GM19395 (cell line): ENCODE measurements at regions not wholly inside any gene's neighbourhood (a gene's known extent, or its start where the extent isn't known, plus 50 kb on each side); places are given as distances from the start of the nearest gene placed in this dataset.
"Not testable (repeated sequence)": the region's sequence is repeated elsewhere in the genome, so short reads cannot be mapped to it uniquely, and the experiment has no call there.

Experiments
- ATAC-seq: cut with Tn5 transposase; IDR thresholded peaks from one replicate; pipeline ENCODE4 v1.9.1; 2021; ENCODE audit warnings: mild to moderate bottlenecking, moderate library complexity; ENCODE audit not compliant: unreplicated experiment

DNA sequence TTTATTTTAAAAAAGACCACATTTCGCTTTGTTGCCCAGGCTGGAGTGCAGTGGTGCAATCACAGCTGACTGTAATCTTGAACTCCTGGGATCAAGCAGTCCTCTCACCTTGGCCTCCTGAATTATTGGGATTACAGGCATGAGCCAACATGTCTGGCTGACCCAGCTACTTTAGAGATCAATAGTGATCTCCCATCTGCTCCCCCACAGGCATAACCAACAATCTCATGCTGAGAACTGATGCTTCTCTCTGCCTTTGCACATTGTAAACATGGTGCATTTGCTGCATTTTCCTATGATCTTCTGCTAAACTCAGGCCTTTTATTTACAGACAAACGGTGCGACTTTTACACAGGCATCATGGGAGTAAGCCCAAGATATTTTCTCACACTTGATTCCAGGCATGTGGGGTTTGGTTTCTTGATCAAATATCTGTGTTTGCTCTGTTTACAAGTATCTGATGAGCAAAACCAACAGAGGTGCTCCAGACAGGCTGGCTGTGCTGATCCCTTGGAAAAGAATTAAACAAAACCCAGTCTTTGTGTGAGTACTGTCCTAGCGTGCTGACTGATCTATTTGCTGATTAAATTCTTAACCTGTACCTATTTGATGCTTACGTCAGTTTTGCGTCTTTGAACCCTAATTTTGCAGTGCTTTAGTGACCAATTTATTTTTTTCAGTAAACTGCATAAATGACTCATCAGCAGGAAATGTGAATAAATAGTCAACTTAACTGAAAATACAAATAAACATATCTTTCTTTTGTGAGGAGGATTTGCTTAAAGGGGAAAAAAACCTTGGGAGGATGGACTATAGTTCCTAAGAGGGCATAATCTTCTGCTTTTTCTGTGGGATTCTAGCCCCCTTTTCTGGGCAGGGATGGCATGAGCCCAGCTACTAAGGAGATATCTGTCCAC is 191.7 kb upstream of the NR3C1 start:
- ATAC-seq: no peak

DNA sequence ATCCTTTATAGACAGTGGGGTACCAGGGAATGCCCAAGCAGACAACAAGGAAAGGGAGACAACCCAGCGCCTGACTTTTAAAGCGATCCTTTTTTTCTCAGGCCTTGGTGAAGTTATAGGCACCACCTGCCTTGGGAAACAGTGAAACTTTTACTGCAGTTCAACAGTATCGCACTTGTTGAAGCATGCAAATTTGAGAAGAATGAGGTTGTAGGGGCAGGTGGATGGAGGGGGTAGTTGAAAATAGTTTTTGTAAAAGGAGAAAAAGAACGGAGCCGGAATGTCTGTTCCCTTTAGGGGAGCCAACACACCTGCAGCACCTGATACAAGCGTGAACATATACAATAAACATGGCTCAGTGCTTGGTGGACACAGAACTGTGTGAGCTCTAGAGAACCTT is 190.2 kb upstream of the NR3C1 start:
- peak; percentile 40 for ATAC-seq

DNA sequence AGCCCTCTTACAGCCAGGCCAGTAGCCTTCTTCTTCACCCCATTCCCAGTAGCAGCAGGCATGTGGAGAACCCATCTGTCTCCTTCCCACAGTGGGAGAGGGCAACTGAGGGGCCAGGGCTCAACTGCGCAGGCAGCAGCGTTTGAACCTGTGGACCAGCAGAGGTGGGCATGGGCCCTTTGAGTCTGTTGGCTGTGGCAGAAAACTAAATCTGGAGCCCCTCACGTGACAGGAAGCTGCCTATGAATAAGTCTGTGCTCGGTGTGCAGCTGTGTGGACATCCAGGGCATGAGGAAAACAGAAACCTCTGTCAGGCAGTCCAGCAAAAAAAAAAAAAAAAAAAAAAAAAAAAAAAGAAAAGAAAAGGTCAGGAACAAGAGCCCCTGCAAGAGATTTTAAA is 189.2 kb upstream of the NR3C1 start:
- peak; percentile 79 for ATAC-seq

DNA sequence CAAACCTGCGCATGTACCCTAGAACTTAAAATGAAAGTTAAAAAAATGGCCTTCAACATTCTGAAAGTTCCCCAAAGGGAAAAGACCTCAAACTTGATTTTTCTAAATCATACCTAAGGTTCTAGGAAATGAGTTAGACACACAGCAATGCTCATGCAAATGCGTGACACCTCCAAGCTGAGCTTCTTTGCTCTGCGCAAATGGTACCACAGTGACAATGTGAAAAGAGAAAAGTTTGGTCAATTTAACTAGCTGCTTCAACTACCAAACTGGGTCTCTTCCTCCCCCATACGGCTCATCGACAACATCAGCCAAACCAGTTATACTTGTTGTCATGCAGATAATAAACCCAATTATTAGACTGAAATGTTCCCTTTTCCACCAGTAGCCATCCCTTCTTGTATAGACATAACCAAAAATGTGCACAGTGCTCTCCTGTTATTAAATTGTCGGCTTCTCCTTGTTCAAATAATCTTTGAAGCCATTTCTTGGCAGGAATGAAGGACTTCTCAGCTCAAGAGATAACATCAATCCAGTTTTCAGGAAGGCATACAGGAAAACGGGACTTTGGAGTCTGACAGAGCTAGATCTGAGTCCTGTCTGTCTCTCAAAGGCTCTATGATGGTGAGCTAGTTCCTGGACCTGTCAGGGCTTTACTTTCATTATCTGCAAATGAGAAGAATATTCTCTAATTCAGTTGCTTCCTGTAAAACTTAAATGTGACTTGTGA is 185.6 kb upstream of the NR3C1 start:
- no peak for ATAC-seq

DNA sequence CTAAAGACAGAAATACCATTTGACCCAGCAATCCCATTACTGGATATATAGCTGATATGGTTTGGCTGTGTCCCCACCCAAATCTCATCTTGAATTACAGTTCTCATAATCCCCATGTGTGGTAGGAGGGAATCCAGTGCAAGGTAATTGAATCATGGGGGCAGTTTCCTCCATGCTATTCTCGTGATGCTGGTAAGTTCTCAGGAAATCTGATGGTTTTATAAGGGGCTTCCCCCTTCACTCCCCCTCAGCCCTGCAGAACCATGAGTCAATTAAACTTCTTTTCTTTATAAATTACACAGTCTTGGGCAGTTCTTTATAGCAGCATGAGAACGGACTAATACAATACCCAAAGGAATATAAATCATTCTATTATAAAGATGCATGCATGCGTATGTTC is 184.6 kb upstream of the NR3C1 start:
- ATAC-seq: not testable (repeated sequence)

DNA sequence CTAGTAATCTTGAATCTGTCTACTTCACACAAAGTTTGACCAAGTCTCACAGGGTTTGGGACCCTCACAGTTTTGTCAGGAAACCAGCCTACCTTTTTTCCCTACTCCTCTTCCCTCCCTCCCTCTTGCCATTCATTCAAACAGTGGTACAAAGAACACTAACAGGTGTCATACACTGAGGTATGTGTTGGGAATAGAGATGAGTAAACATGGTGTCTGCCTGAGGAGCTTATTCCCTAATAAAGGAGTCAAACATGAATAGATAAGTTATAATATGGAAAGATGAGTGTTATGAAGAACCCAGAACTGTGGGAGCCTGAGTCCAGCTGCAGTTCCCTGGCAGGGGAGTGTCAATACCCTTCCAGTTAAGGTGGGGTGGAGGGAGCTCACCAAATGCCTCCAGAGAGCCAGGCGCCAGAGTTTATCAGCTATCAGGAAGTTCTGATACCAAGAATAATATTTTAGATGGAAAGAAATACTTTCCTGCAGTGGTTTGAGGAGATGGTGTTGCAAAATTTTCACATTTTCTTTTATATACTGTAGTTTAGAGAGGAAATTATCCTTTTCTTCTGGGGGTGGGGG is 183.4 kb upstream of the NR3C1 start:
- no peak for ATAC-seq

DNA sequence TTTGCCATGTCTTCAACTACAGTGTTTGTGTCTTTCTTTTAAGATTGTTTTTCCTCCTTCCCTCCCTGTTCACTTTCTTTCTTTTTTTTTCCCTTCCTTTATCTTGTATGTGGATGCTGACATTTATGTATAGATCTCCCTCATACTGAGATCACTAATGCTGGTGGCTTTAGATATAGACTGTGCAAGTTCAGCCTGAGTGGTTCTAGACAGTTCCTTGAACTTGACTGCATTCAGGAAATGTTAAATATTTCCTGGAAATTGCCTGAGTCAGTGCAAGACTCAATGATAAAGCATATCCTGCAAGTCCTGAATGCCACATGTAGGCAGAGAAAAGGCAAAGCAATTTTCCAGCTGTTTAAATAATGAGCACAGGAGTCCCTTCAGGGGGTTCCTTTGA is 182.5 kb upstream of the NR3C1 start:
- no peak for ATAC-seq

DNA sequence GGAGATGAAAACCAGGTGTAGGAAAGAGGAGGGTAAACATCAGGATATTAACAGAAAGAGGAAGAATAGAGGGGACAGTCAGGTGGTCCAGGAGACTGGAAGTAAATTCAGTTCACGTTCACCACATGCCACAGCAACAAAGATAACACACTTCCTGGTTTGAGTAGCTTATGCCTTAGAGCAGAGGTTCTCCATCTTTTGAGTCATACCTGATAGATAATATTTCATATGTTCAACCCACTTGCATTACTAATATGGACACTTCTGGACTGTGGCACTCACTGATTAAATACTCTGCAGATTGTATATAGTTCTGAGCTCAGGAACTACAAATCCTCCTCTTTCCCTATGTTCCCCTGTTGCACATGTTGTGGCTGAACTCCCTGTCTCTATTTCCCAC is 179.9 kb upstream of the NR3C1 start:
- no peak for ATAC-seq

DNA sequence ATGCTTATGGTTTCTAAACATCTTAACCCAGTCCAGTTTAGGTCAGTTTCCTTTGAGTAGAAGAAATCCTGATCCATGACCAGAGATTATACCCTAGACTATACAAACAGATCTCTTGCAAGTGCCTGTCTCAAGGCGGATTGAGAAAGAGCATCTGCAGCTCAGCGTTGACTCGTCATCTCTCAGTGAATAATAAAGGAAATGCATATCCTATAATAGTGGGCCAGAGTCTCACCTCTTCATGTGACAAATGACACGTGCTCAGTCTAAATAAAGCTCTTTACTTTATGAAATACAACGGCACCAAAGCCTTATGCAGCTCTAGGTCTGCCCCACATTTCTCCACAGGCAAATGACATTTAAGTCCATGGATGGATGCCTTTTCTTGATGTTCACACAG is 179.4 kb upstream of the NR3C1 start:
- no peak for ATAC-seq

DNA sequence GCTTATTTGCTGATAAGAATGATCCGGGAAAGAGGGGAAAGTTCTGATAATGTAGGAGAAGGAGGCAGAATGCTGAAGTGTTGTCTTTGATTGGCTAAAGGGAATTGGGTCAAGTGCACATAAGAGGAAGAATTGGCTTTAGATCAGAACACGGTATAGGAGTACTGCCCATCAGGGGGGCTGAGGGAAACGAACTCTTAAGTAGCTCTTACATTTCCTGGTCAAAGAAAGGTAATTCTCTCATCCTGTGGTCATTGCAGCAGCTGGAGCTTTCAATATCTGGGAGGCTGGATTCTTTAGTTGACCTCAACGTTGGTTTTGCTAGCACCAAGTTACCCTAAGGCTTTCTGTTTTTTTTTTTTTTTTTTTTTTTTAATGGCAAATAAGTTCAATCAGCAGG is 178.7 kb upstream of the NR3C1 start:
- no peak for ATAC-seq

DNA sequence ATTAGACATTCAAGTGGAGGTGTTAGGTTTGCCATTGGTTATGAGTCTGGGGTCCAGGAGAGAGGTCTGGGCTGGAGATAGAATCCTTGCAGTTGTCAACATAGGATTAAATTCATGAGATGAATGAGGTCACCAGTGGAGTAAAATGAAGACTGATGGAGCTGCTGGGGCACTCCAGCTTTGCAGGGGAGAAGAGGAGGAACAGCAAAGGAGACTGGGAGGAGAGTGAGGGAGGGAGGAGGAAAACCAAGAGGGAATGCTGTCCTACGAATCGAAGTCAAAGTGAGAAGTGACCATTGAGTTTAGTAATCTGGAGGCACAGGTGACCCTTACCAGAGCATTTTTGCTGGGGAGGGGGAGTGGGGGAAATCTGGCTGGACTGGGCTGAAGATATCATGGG is 178.2 kb upstream of the NR3C1 start:
- ATAC-seq: no peak

DNA sequence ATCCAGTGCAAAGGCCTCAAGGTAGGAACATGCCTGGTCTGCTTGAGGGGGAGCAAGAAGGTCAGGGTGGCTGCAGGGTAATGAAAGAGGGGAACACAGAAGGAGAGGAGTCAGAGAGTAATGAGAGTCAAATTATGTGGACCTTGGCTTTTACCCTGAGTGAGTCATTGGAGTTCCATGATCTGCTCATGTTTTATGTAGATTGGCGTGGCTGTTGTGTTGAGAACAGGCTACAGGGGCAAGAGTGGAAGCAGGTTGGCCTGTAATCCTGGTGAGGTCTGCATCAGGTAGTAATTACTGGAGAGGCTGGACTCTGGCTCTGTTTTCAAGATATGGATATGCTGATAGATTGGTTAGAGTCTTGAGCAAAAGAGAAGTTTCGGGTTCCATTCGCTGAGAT is 177.7 kb upstream of the NR3C1 start:
- no peak for ATAC-seq

DNA sequence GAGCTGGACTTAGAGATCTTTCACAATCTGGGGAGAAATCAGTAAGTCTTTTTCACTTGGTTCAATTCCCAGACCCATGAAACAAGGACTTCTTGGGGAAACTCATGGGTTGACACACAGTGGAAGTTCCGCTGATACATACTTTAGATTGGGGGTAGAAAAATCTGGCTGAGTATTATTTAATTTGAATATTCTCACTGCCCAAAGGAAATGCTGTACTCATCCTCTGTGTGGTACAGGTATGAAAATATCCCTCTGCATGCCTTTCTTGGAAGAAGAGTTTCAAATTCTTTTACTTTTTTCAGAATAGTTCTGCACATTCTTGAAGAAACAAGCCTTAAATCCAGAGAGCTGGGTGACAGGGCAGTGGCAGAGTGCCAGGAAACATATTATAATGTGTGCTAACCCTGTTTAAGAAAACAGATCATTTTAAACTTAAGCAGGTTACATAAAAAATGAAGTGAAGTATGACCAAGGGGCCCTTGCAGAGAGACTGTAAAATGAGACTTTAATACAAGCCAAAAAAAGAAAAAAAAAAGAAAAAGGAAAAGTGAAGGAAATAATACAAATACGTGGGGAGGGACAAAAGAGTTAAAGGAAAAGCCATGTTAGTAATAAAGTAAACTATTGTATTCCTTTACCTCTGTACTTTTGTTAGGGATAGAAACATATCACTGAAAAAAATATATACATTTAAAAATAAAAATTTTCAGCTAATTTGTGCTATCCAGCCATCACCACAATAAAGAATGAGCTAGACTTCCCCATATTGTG is 173.4 kb upstream of the NR3C1 start:
- ATAC-seq: no peak

DNA sequence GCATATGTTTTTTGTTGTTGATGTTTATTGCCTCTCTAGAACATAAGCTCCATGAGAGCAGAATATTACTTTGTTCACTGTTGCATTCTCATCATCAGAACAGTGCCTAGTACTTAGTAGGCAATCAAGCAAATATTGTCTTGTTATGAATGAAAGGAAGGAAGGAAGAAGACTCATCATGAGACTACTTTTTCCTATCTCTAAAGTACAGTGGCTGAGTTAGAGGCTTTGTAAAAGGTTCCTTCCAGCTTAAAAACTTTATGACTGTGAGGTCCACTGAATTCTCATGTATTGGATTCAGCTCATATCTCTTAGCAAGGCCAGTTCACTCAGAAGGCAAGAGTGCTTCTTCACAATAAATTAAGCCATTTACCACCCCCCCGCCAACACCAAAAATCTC is 171.8 kb upstream of the NR3C1 start:
- no peak for ATAC-seq

DNA sequence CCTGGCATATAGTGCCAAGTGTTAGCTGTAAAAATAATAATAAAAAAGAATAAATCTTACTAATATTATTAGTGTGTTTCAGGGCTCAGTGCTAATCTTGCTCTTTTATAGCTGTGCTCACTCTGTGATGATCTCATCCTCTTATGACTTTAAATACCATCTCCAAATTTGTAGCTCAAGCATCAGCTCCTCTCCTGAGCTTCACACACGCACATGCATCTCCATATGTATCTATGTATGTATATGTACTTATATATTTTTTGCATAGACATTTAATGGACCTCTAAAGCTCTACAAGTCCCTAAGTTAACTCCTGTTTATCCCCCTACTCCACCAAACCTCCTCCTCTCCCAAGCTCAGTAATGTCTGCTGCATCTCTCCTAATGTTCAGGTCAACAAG is 170.8 kb upstream of the NR3C1 start:
- ATAC-seq: no peak

DNA sequence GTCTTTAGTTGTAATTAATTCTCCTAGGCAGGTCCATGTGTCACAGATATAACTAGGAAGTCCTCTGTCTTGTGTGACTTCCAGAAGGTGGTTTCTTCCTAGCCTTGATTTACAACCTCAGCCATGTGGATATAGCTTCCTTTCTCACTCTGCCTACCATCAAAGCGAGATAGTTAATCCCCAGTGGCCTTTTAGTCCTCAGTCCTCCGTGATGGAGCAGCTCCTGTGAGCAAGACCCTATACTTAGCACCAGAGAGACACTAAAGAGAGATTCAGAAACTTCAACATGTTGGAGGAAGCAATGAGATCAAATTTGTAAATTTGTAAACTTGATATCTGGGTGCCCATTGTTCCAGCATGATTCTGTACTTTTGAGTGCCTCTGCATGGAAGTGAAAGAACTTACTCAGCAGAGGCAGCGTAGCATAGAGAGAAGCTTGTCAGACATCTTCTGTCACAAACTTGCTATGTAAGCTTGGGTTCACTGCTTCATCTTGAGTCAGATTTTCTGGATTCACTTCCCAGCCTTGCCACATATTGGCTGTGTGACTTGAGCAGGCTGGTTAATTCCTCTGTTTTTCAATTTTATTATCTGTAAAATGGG is 170.2 kb upstream of the NR3C1 start:
- ATAC-seq: peak; percentile 68

DNA sequence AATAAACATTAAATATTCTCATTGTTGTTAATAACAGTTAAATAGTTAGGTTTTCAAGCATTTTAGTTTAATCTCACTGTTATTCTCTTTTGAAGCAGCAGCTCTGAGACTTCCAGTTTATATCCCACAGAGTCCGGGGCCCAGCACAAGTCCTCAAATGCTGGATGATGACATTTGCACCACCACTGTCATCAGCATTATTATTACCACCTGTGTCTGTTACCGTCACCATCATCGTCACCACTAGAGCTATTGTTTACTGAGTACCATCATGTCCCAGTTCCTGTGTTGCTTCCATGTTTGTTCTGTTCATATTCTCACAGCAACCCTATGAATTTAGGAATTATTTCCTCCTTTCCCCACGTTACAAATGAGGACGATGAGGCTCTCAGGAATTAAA is 169.2 kb upstream of the NR3C1 start:
- no peak for ATAC-seq

DNA sequence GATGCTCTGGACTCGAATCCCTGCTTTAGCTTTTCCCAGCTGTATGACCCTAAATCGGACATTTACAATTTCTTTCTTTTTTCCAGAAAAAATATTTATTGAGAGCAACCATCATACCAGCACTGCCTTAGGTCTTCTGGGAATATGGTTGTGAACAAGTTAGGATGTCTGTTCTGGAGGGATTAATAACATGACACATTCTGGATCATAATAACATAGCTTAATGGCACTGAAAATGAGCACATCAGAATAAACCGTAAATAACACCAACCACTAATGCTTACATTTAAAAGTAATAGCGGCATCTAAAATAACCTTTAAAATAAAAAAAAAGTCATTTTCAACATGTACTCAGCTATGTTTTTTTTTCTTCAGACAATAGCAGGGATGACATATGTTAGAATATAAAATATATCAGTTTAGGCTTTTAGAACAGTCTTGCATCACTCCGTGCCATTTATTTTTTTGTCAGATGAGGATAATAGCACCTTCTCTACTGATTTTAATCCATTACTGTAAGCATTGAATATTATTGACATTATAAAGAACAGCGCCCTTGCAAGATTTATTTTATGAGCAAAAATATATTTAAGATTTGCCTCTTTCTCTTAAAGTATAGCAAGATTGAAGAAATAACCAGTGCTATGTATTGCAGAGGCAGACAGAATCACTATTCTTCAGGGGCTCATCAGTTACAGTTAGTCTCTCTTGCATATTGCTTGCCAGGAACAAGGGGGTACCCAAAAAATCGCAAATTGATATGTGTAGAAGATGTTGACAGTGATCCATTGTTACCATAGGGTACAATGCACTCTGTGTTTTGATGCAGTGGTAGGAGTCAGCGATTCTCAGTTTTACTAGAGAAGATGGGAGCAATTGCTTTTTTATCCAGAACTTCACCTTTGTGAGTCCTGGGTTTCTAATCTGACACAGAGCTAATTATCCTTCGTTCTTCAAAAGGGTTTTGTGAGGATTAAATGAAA is 168.4 kb upstream of the NR3C1 start:
- no peak for ATAC-seq

DNA sequence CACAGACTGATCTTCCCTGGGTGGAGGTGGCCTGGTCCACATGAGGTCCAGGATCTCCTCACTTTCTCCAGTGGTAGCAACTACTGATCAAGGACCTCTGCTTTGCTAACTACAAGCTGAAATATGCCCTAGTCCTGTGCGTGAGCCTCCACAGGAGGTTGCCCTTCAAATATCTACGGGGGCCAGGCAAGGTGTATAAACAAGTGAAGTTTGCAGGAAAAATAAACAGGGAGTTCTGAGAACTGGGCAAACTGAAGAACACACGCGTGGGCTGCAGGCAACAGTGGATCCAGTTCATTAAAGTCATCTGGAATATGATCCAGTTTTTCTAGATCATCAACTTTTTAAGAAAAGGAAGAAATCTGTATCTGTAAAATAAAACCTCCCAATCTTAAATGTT is 167.5 kb upstream of the NR3C1 start:
- ATAC-seq: no peak
